GM23338 (cell line): ENCODE measurements at regions not wholly inside any gene's neighbourhood (a gene's known extent, or its start where the extent isn't known, plus 50 kb on each side); places are given as distances from the start of the nearest gene placed in this dataset.

Experiments used
- ATAC-seq: fragments of 200-7000 bp; cut with Tn5 transposase; 3 replicates; pipeline ENCODE4 v1.9.1; 2020
- DNase-seq: peaks from one replicate; pipeline ENCODE4 v3.0.0-alpha.2; 2015; ENCODE audit warnings: low spot score
- H2AFZ ChIP-seq: fragments of 200-600 bp; sonication (generic); 2 replicates; pipeline ENCODE4 v1.8.0; 2016; ENCODE audit warnings: antibody characterized with exemption, mild to moderate bottlenecking, moderate library complexity
- H3F3A ChIP-seq: fragments of 200-600 bp; sonication (generic); replicated peaks from 2 replicates; pipeline ENCODE4 v1.8.0; 2017; ENCODE audit warnings: antibody characterized with exemption, mixed run types, low read depth
- H3K27ac ChIP-seq: fragments of 200-600 bp; sonication (generic); 2 replicates; pipeline ENCODE4 v1.6.1; 2016; ENCODE audit warnings: low read depth
- H3K27me3 ChIP-seq: fragments of 200-600 bp; sonication (generic); 2 replicates; pipeline ENCODE4 v1.8.0; 2016; ENCODE audit warnings: mild to moderate bottlenecking, mixed run types, moderate library complexity; ENCODE audit not compliant: insufficient read depth
- H3K36me3 ChIP-seq: fragments of 200-600 bp; sonication (generic); 2 replicates; pipeline ENCODE4 v1.8.0; 2016; ENCODE audit warnings: mild to moderate bottlenecking; ENCODE audit not compliant: insufficient read depth
- H3K4me1 ChIP-seq: fragments of 200-600 bp; sonication (generic); 2 replicates; pipeline ENCODE4 v1.8.0; 2016; ENCODE audit warnings: mild to moderate bottlenecking, moderate library complexity; ENCODE audit not compliant: insufficient read depth
- H3K4me2 ChIP-seq: fragments of 200-600 bp; sonication (generic); 2 replicates; pipeline ENCODE4 v1.7.1; 2017; ENCODE audit warnings: mixed run types
- H3K4me3 ChIP-seq: fragments of 200-600 bp; sonication (generic); 2 replicates; pipeline ENCODE4 v1.6.1; 2016; ENCODE audit warnings: mixed run types
- H3K79me2 ChIP-seq: fragments of 200-600 bp; sonication (generic); replicated peaks from 2 replicates; pipeline ENCODE4 v1.8.0; 2017; ENCODE audit warnings: mild to moderate bottlenecking; ENCODE audit not compliant: insufficient read depth
- H3K9me2 ChIP-seq: fragments of 200-600 bp; sonication (generic); 2 replicates; pipeline ENCODE4 v1.8.0; 2017; ENCODE audit not compliant: insufficient read depth
- H4K20me1 ChIP-seq: fragments of 200-600 bp; sonication (generic); replicated peaks from 2 replicates; pipeline ENCODE4 v1.8.0; 2017; ENCODE audit warnings: mild to moderate bottlenecking; ENCODE audit not compliant: insufficient read depth
- H3K27ac Mint-ChIP-seq: 2 replicates; pipeline ENCODE4 v1.8.0; 2020; ENCODE audit warnings: inconsistent platforms, mild to moderate bottlenecking, moderate library complexity, mixed read lengths
- H3K27me3 Mint-ChIP-seq: 3 replicates; pipeline ENCODE4 v1.8.0; 2022; ENCODE audit warnings: low read depth, mild to moderate bottlenecking, moderate library complexity, mixed read lengths, inconsistent platforms; ENCODE audit not compliant: insufficient read depth, poor library complexity
- H3K36me3 Mint-ChIP-seq: 3 replicates; pipeline ENCODE4 v1.8.0; 2021; ENCODE audit warnings: low read depth, mild to moderate bottlenecking, inconsistent platforms, moderate library complexity, mixed read lengths
- H3K4me1 Mint-ChIP-seq: 3 replicates; pipeline ENCODE4 v1.8.0; 2020; ENCODE audit warnings: mild to moderate bottlenecking, inconsistent platforms, mixed read lengths
- H3K4me3 Mint-ChIP-seq: 3 replicates; pipeline ENCODE4 v1.8.0; 2021; ENCODE audit warnings: moderate library complexity, mild to moderate bottlenecking, inconsistent platforms, mixed read lengths
- H3K9me3 Mint-ChIP-seq: 3 replicates; pipeline ENCODE4 v1.8.0; 2020; ENCODE audit warnings: moderate library complexity, mild to moderate bottlenecking, inconsistent platforms, mixed read lengths
- CREB1 ChIP-seq: fragments of 250-450 bp; sonication (Bioruptor Pico); IDR thresholded peaks from 2 replicates; pipeline ENCODE4 v1.5.0; 2020; ENCODE audit warnings: low read depth, mild to moderate bottlenecking, moderate library complexity
- CTCF ChIP-seq, 2 experiments: fragments of 200-600 bp in 1 of 2; sonication (generic) in 1 of 2; conservative IDR thresholded peaks; 2 replicates each; pipeline versions ENCODE4 v1.5.1 to v1.6.1; 2016 to 2017; ENCODE audit warnings: antibody characterized with exemption in 2 of 2, low read depth in 2 of 2, mild to moderate bottlenecking in 2 of 2, moderate library complexity in 1 of 2
- EZH2 ChIP-seq: fragments of 200-600 bp; sonication (generic); IDR thresholded peaks from one replicate; pipeline ENCODE4 v1.8.0; 2017; ENCODE audit warnings: antibody characterized with exemption, mild to moderate bottlenecking, low read depth; ENCODE audit not compliant: unreplicated experiment
- NANOG ChIP-seq: IDR thresholded peaks from 2 replicates; pipeline ENCODE4 v1.6.1; 2016; ENCODE audit warnings: antibody characterized with exemption, borderline replicate concordance
- POLR2AphosphoS5 ChIP-seq: IDR thresholded peaks from 2 replicates; pipeline ENCODE4 v1.6.1; 2016; ENCODE audit warnings: antibody characterized with exemption, low read depth
- REST ChIP-seq: IDR thresholded peaks from one replicate; pipeline ENCODE4 v1.6.1; 2018; ENCODE audit warnings: antibody characterized with exemption; ENCODE audit not compliant: unreplicated experiment
- STAT1 ChIP-seq: IDR thresholded peaks from one replicate; pipeline ENCODE4 v1.6.1; 2016; ENCODE audit warnings: antibody characterized with exemption; ENCODE audit not compliant: unreplicated experiment
- ZNF114 ChIP-seq: fragments of 250-450 bp; sonication (Bioruptor Pico); IDR thresholded peaks from 2 replicates; pipeline ENCODE4 v1.5.0; 2020; ENCODE audit warnings: mild to moderate bottlenecking, moderate library complexity
- ZNF331 ChIP-seq: fragments of 250-450 bp; sonication (Bioruptor Pico); IDR thresholded peaks from 2 replicates; pipeline ENCODE4 v1.5.0; 2020; ENCODE audit warnings: low read depth, mild to moderate bottlenecking, moderate library complexity

GRCh38 chr17:83182620-83183101 is 103.3 kb downstream of the METRNL start (continued):
- TF ChIP-seq CTCF (conservative IDR thresholded peaks at IDR 0.05; ENCODE audit: low read depth in 2 of 2) (no peak), NANOG (no peak), CREB1 (no peak), EZH2 (no peak)

GRCh38 chr17:83183145-83183948 is 103.9 kb downstream of the METRNL start:
- no peaks in the 10 kb centered on the region for H3K27me3 ChIP-seq
- no peaks in the 10 kb centered on the region for H3K79me2 ChIP-seq
- no peaks in the 10 kb centered on the region for H3K4me1 ChIP-seq
- Mint-ChIP-seq H3K36me3 (no peaks in the 10 kb centered on the region; the same call in 2 of the 3 replicates), H3K9me3 (peaks cover 15% of the 10 kb centered on the region), H3K27me3 (peaks cover 3% of the 10 kb centered on the region), H3K4me3 (no peak overlapping the region), H3K4me1 (peaks cover 2% of the 10 kb centered on the region; the same call in 1 of the 3 replicates), H3K27ac (no peak overlapping the region)
- H3K9me2 ChIP-seq: no peaks in the 10 kb centered on the region
- H2AFZ ChIP-seq: no peak overlapping the region
- H3K36me3 ChIP-seq: no peaks in the 10 kb centered on the region
- no peak for DNase-seq
- H3K27ac ChIP-seq: no peak overlapping the region
- no peak overlapping the region for H3K4me3 ChIP-seq
- TF ChIP-seq CREB1 (no peak), POLR2AphosphoS5 (no peak)
- H3F3A ChIP-seq: no peaks in the 10 kb centered on the region
- no peak for ATAC-seq
- H3K4me2 ChIP-seq: no peak overlapping the region
- no peaks in the 10 kb centered on the region for H4K20me1 ChIP-seq

GRCh38 chr17:83183951-83184506 is 104.6 kb downstream of the METRNL start:
- Histone ChIP-seq H3K4me2 (no peak overlapping the region), H3K79me2 (no peaks in the 10 kb centered on the region), H3K4me3 (no peak overlapping the region), H3K27me3 (no peaks in the 10 kb centered on the region), H4K20me1 (no peaks in the 10 kb centered on the region), H3F3A (no peaks in the 10 kb centered on the region), H3K4me1 (no peaks in the 10 kb centered on the region), H2AFZ (no peak overlapping the region), H3K27ac (no peak overlapping the region), H3K36me3 (no peaks in the 10 kb centered on the region), H3K9me2 (no peaks in the 10 kb centered on the region)
- Mint-ChIP-seq H3K27ac (no peak overlapping the region), H3K27me3 (peaks cover 3% of the 10 kb centered on the region), H3K9me3 (peaks cover 22% of the 10 kb centered on the region), H3K4me3 (no peak overlapping the region), H3K36me3 (no peaks in the 10 kb centered on the region; the same call in 2 of the 3 replicates), H3K4me1 (peaks cover 2% of the 10 kb centered on the region; the same call in 1 of the 3 replicates)
- no peak for ATAC-seq
- no peak for DNase-seq
- TF ChIP-seq ZNF331 (CRISPR knock-in tag) (no peak), CREB1 (no peak), STAT1 (no peak), ZNF114 (no peak), REST (no peak), CTCF (conservative IDR thresholded peaks at IDR 0.05; ENCODE audit: low read depth in 2 of 2) (no peak)
